ENCODE measurements at regions not wholly inside any gene's neighbourhood (a gene's known extent, or its start where the extent isn't known, plus 50 kb on each side); places are given as distances from the start of the nearest gene placed in this dataset.

- WGBS, 2 donors: 85 to 88% methylated on average over 10 of the region's 10 CpGs
- Histone ChIP-seq H3K36me3 (no peaks in the 10 kb centered on the region), H3K4me3 (no peak overlapping the region), H3K27me3 (no peaks in the 10 kb centered on the region), H3K27ac (no peak overlapping the region), H3K4me1 (peaks cover 0 to 12% (median 6%) of the 10 kb centered on the region in 4 donors), H3K9me3 (no peaks in the 10 kb centered on the region)
- intact Hi-C loops (cut with DNase I): loop anchor here (5.0 kb wide), 3 partner anchors 770 to 1070 kb away; no protein-coding TSS in a partner anchor
- TF ChIP-seq POLR2A (IDR thresholded peaks at IDR 0.05) (no peak), EP300 (IDR thresholded peaks at IDR 0.05) (no peak), POLR2AphosphoS5 (IDR thresholded peaks at IDR 0.05) (no peak), CTCF (IDR thresholded peaks at IDR 0.05) (no peak)
- no peak for DNase-seq
These were observed 219.5 kb upstream of the MDFIC2 start for GRCh38 chr3:70531838-70532489.

- intact Hi-C loops (cut with DNase I): loop anchor here (5.0 kb wide), 3 partner anchors 771 to 1071 kb away; no protein-coding TSS in a partner anchor
- no peak for DNase-seq
- Histone ChIP-seq H3K36me3 (no peaks in the 10 kb centered on the region), H3K9me3 (no peaks in the 10 kb centered on the region), H3K27ac (no peak overlapping the region), H3K27me3 (no peaks in the 10 kb centered on the region), H3K4me3 (no peak overlapping the region), H3K4me1 (peaks cover 0 to 20% (median 7%) of the 10 kb centered on the region in 4 donors)
- 33 to 46% methylated on average over 4 of the region's 4 CpGs for WGBS, 2 donors
- TF ChIP-seq POLR2AphosphoS5 (IDR thresholded peaks at IDR 0.05): no peak
- TF ChIP-seq CTCF (IDR thresholded peaks at IDR 0.05): peak; percentile 16 to 51 (median 40)
These were observed 218.7 kb upstream of the MDFIC2 start for GRCh38 chr3:70531063-70531657.

GRCh38 chr3:70530626-70531025 is 218.2 kb upstream of the MDFIC2 start:
- H3K36me3 ChIP-seq: no peaks in the 10 kb centered on the region
- H3K4me3 ChIP-seq: no peak overlapping the region
- 49 to 63% methylated on average over 4 of the region's 4 CpGs for WGBS, 2 donors
- H3K9me3 ChIP-seq: no peaks in the 10 kb centered on the region
- intact Hi-C loops (cut with DNase I): loop anchor here (5.0 kb wide), 3 partner anchors 772 to 1072 kb away; no protein-coding TSS in a partner anchor
- peak overlapping the region in 1 of 4 donors; percentile 29 for H3K27ac ChIP-seq
- H3K27me3 ChIP-seq: no peaks in the 10 kb centered on the region
- no peak for DNase-seq
- TF ChIP-seq POLR2AphosphoS5 (IDR thresholded peaks at IDR 0.05): peak in 2 of 4 donors; percentile 31 to 41
- TF ChIP-seq POLR2A (IDR thresholded peaks at IDR 0.05): no peak
- peaks cover 0 to 23% (median 7%) of the 10 kb centered on the region in 4 donors for H3K4me1 ChIP-seq

- intact Hi-C loops (cut with DNase I): no loop called here
- WGBS, 2 donors: 71 to 80% methylated on average over 8 of the region's 8 CpGs
- H3K4me1 ChIP-seq: peaks cover 0 to 23% (median 7%) of the 10 kb centered on the region in 4 donors
These were observed 214.6 kb upstream of the MDFIC2 start for GRCh38 chr3:70527026-70527425.

More at GRCh38 chr3:70527026-70527425, 214.6 kb upstream of the MDFIC2 start:
- H3K36me3 ChIP-seq: no peaks in the 10 kb centered on the region
- no peaks in the 10 kb centered on the region for H3K27me3 ChIP-seq
- no peak for DNase-seq
- TF ChIP-seq CTCF (IDR thresholded peaks at IDR 0.05) (no peak), EP300 (IDR thresholded peaks at IDR 0.05) (no peak), POLR2AphosphoS5 (IDR thresholded peaks at IDR 0.05) (no peak), POLR2A (IDR thresholded peaks at IDR 0.05) (no peak)
- H3K27ac ChIP-seq: peak overlapping the region in 2 of 4 donors; percentile 22 to 28
- H3K9me3 ChIP-seq: no peaks in the 10 kb centered on the region
- H3K4me3 ChIP-seq: no peak overlapping the region

Measured in sigmoid colon (tissue), 6 donors.